HepG2 (cell line): ENCODE measurements at regions not wholly inside any gene's neighbourhood (a gene's known extent, or its start where the extent isn't known, plus 50 kb on each side); places are given as distances from the start of the nearest gene placed in this dataset.

Source experiments
- BRCA1 ChIP-seq: sonication (generic); formaldehyde crosslinking; IDR thresholded peaks from 2 replicates; pipeline ENCODE4 v1.4.0; 2020; ENCODE audit warnings: missing genetic modification reagents
- EED ChIP-seq: sonication (generic); formaldehyde crosslinking; IDR thresholded peaks from 2 replicates; pipeline ENCODE4 v1.5.0; 2020; ENCODE audit warnings: mild to moderate bottlenecking, missing genetic modification reagents
- GATAD1 ChIP-seq: IDR thresholded peaks from 2 replicates; pipeline ENCODE4 v1.6.1; 2016; ENCODE audit warnings: missing genetic modification reagents, missing compliant biosample characterization
- HNRNPH1 ChIP-seq: fragments of 200-400 bp; formaldehyde crosslinking; optimal IDR thresholded peaks from 2 replicates; pipeline ENCODE3; 2017; ENCODE audit warnings: mild to moderate bottlenecking, low read depth, low read length
- SIX4 ChIP-seq: sonication (generic); formaldehyde crosslinking; IDR thresholded peaks from 2 replicates; pipeline ENCODE4 v1.4.0; 2020; ENCODE audit warnings: missing genetic modification reagents
- ZHX2 ChIP-seq, 2 experiments: sonication (generic) in 1 of 2; formaldehyde crosslinking in 1 of 2; IDR thresholded peaks; 2 replicates each; pipeline versions ENCODE4 v1.6.1 to v1.9.0; 2014 to 2022; ENCODE audit warnings: antibody characterized with exemption in 1 of 2, borderline replicate concordance in 1 of 2, inconsistent platforms in 1 of 2, low read depth in 1 of 2, missing genetic modification reagents in 1 of 2
- ZNF550 ChIP-seq: sonication (generic); formaldehyde crosslinking; IDR thresholded peaks from 2 replicates; pipeline ENCODE4 v1.4.0; 2020; ENCODE audit warnings: mild to moderate bottlenecking, missing genetic modification reagents, borderline replicate concordance
- ZNF777 ChIP-seq: sonication (generic); formaldehyde crosslinking; IDR thresholded peaks from 2 replicates; pipeline ENCODE4 v1.4.0; 2020; ENCODE audit warnings: missing genetic modification reagents
- ZNF788 ChIP-seq: sonication (generic); formaldehyde crosslinking; IDR thresholded peaks from 2 replicates; pipeline ENCODE4 v1.5.0; 2020; ENCODE audit warnings: mild to moderate bottlenecking, missing genetic modification reagents, borderline replicate concordance

GRCh38 chr4:174009686-174010451, 273.6 kb downstream of the FBXO8 start (continued):
- TF ChIP-seq ZHX2 (IDR thresholded peaks at IDR 0.05; ENCODE audit: low read depth) (no peak), ZHX2 (CRISPR knock-in tag; IDR thresholded peaks at IDR 0.05; ENCODE audit: borderline replicate concordance) (no peak), ZNF777 (CRISPR knock-in tag) (no peak), HNRNPH1 (no peak), EED (CRISPR knock-in tag) (no peak), ZNF788 (CRISPR knock-in tag) (no peak), SIX4 (CRISPR knock-in tag) (no peak), BRCA1 (CRISPR knock-in tag) (no peak), ZNF550 (no peak), GATAD1 (CRISPR knock-in tag) (no peak)
- TF ChIP-seq, all 625 proteins: peak for 0
